GM12878 (cell line): ENCODE measurements at regions not wholly inside any gene's neighbourhood (a gene's known extent, or its start where the extent isn't known, plus 50 kb on each side); places are given as distances from the start of the nearest gene placed in this dataset.

ENCODE experiments used
- ATAC-seq: fragments of 200-7000 bp; cut with Tn5 transposase; 3 replicates; pipeline ENCODE4 v1.9.1; 2020; ENCODE audit warnings: mild to moderate bottlenecking, moderate library complexity
- BruUV-seq: library from RNA; stranded (reverse); fragments of 400-500 nt; replicated peaks from 2 replicates; lab custom pipeline; 2021; lab: Mats Ljungman, UMichigan
- CTCF ChIA-PET: fragments of 300-600 bp; sonication (Branson Sonifier 250); formaldehyde crosslinking; extraction: SDS; loops from one replicate; lab custom pipeline; 2021; ENCODE audit warnings: inconsistent platforms; lab: Yijun Ruan, JAX
- POLR2A ChIA-PET: fragments of 350-600 bp; formaldehyde crosslinking; extraction: SDS; loops from one replicate; lab custom pipeline; 2021; ENCODE audit warnings: inconsistent platforms; lab: Charles Lee
- RAD21 ChIA-PET: fragments of 300-600 bp; sonication (Branson Sonifier 250); formaldehyde crosslinking; loops from one replicate; lab custom pipeline; 2023; ENCODE audit warnings: antibody characterized with exemption; ENCODE audit not compliant: unreplicated experiment; lab: Charles Lee
- SMC1A ChIA-PET: fragments of 300-600 bp; sonication (Branson Sonifier 250); formaldehyde crosslinking; loops from one replicate; lab custom pipeline; 2023; ENCODE audit not compliant: unreplicated experiment, uncharacterized antibody; lab: Charles Lee
- DNase-seq: peaks from one replicate; pipeline ENCODE4 v3.0.0-alpha.2; 2011; ENCODE audit warnings: low read depth, low spot score
- FAIRE-seq: peaks from 3 replicates; lab custom pipeline; 2011; peaks lifted over from hg19 to GRCh38; lab: Jason Lieb, UNC
- H2AFZ ChIP-seq: 2 replicates; pipeline ENCODE4 v1.6.0; 2011; ENCODE audit warnings: low read depth, low read length, control low read depth; ENCODE audit not compliant: control insufficient read depth
- H3K27ac ChIP-seq: 2 replicates; pipeline ENCODE4 v1.5.1; 2011; ENCODE audit warnings: control low read depth; ENCODE audit not compliant: control insufficient read depth, insufficient read depth
- H3K27me3 ChIP-seq, 2 experiments: replicated peaks in 1 of 2; 2 replicates each; pipeline versions ENCODE4 v1.6.0 to v1.6.1; 2011; ENCODE audit warnings: low read length in 1 of 2; ENCODE audit not compliant: control insufficient read depth in 2 of 2, insufficient read depth in 2 of 2
- H3K36me3 ChIP-seq, 2 experiments: 2 replicates each; pipeline ENCODE4 v1.5.1; 2011; ENCODE audit warnings: low read length in 1 of 2; ENCODE audit not compliant: control insufficient read depth in 2 of 2, insufficient read depth in 2 of 2
- H3K4me1 ChIP-seq: 2 replicates; pipeline ENCODE4 v1.6.1; 2011; ENCODE audit warnings: mild to moderate bottlenecking, low read length, moderate library complexity, mixed read lengths; ENCODE audit not compliant: control insufficient read depth, insufficient read depth
- H3K4me2 ChIP-seq: 2 replicates; pipeline ENCODE4 v1.6.0; 2011; ENCODE audit warnings: control low read depth; ENCODE audit not compliant: control insufficient read depth, insufficient read depth
- H3K4me3 ChIP-seq: fragments of 200-600 bp; sonication (generic); 2 replicates; pipeline ENCODE4 v1.5.1; 2016
- H3K79me2 ChIP-seq: 2 replicates; pipeline ENCODE4 v1.6.0; 2011; ENCODE audit warnings: low read length; ENCODE audit not compliant: control insufficient read depth, insufficient read depth
- H3K9ac ChIP-seq: 2 replicates; pipeline ENCODE4 v1.8.0; 2011; ENCODE audit warnings: low read length, control low read depth, mixed read lengths; ENCODE audit not compliant: control insufficient read depth, insufficient read depth
- H3K9me3 ChIP-seq: replicated peaks from 3 replicates; pipeline ENCODE4 v1.5.1; 2011; ENCODE audit warnings: mild to moderate bottlenecking, low read length; ENCODE audit not compliant: control insufficient read depth, insufficient read depth
- H4K20me1 ChIP-seq: 2 replicates; pipeline ENCODE4 v1.6.0; 2011; ENCODE audit not compliant: control insufficient read depth, insufficient read depth
- ATF3 ChIP-seq: IDR thresholded peaks from 2 replicates; pipeline ENCODE4 v1.6.1; 2011; ENCODE audit warnings: low read depth, mild to moderate bottlenecking, low read length, moderate library complexity, borderline replicate concordance; ENCODE audit errors: extremely low read depth
- CEBPB ChIP-seq, 2 experiments: fragments of 150-350 bp in 1 of 2; IDR thresholded peaks; 2 replicates each; pipeline ENCODE4 v1.6.1; 2012 to 2014; ENCODE audit warnings: low read depth in 2 of 2, low read length in 2 of 2, borderline replicate concordance in 1 of 2, inconsistent platforms in 1 of 2
- CTCF ChIP-seq, 3 experiments: IDR thresholded peaks in 2 of 3; conservative IDR thresholded peaks in 1 of 3; 2 replicates each; pipeline ENCODE4 v1.5.1; 2011; ENCODE audit warnings: low read depth in 3 of 3, low read length in 3 of 3, mild to moderate bottlenecking in 3 of 3, control low read depth in 2 of 3, moderate library complexity in 2 of 3, inconsistent platforms in 1 of 3, mixed read lengths in 1 of 3; ENCODE audit not compliant: control insufficient read depth in 2 of 3, insufficient read depth in 1 of 3; ENCODE audit errors: extremely low read depth in 1 of 3
- KLF5 ChIP-seq: fragments of 450-650 bp; IDR thresholded peaks from 2 replicates; pipeline ENCODE4 v1.6.1; 2014; ENCODE audit warnings: mild to moderate bottlenecking; ENCODE audit not compliant: partially characterized antibody
- NFYA ChIP-seq: IDR thresholded peaks from 2 replicates; pipeline ENCODE4 v1.6.1; 2011; ENCODE audit warnings: low read depth, mild to moderate bottlenecking, low read length, improper control_type of control experiment, borderline replicate concordance
- TCF3 ChIP-seq: IDR thresholded peaks from 2 replicates; pipeline ENCODE4 v1.6.1; 2012; ENCODE audit warnings: low read depth, mild to moderate bottlenecking, low read length, borderline replicate concordance; ENCODE audit not compliant: insufficient read depth
- ZNF217 ChIP-seq: fragments of 450-650 bp; IDR thresholded peaks from 2 replicates; pipeline ENCODE4 v1.6.1; 2017; ENCODE audit warnings: antibody characterized with exemption, mild to moderate bottlenecking
- ZNF24 ChIP-seq: fragments of 450-650 bp; IDR thresholded peaks from 2 replicates; pipeline ENCODE4 v1.6.1; 2017; ENCODE audit warnings: antibody characterized with exemption, mild to moderate bottlenecking
- ZNF592 ChIP-seq: fragments of 450-650 bp; IDR thresholded peaks from 2 replicates; pipeline ENCODE4 v1.6.1; 2017; ENCODE audit warnings: mild to moderate bottlenecking, moderate library complexity
- ZNF687 ChIP-seq: fragments of 450-650 bp; IDR thresholded peaks from 2 replicates; pipeline ENCODE4 v1.6.1; 2017; ENCODE audit warnings: mild to moderate bottlenecking, moderate library complexity
- WGBS: methylation state at CpG from one replicate; pipeline ENCODE4 v1.1.6; 2016; ENCODE audit warnings: low lambda C conversion rate; ENCODE audit not compliant: insufficient replicate concordance, insufficient coverage; ENCODE audit errors: missing lambda C conversion rate; 5-methylcytosine and 5-hydroxymethylcytosine counted together
- in situ Hi-C: fragments of 300-500 bp; cut with MboI; formaldehyde crosslinking; loops from 9 replicates; pipeline ENCODE4 v1.14.3; 2018; ENCODE audit warnings: mixed read lengths
- intact Hi-C: fragments of 100-400 bp; cut with micrococcal nuclease; formaldehyde crosslinking; loops from one replicate; pipeline ENCODE4 v1.14.2; 2022; ENCODE audit not compliant: unreplicated experiment

GRCh38 chr18:64273724-64274123 is 124.8 kb upstream of the LINC00305 start (continued):
- no peak for TF ChIP-seq ZNF687
- TF ChIP-seq TCF3, result no peak
- TF ChIP-seq, all 136 proteins: peak for 0

- H3K4me3 ChIP-seq, result no peak overlapping the region
- H3K36me3 ChIP-seq, result no peaks in the 10 kb centered on the region
- RAD21 ChIA-PET, result interaction anchor here (1.0 to 1.5 kb wide), 2 partner anchors 52 to 172 kb away, joined by 3 read pairs; no protein-coding TSS in a partner anchor
- in situ Hi-C loops, result no loop called here
- no peak overlapping the region for H3K9ac ChIP-seq
- no TSS peak for BruUV-seq
- POLR2A ChIA-PET, result no interaction called here
- ATAC-seq (no peak), DNase-seq (no peak), FAIRE-seq (no peak)
- H2AFZ ChIP-seq, result no peak overlapping the region
- no peaks in the 10 kb centered on the region for H3K4me1 ChIP-seq
- H4K20me1 ChIP-seq, result no peaks in the 10 kb centered on the region
- no peak overlapping the region for H3K27ac ChIP-seq
- no peaks in the 10 kb centered on the region for H3K9me3 ChIP-seq
- CTCF ChIA-PET, result interaction anchor here (1.0 to 1.8 kb wide), 3 partner anchors 37 to 154 kb away, joined by 3 to 5 read pairs (median 3); no protein-coding TSS in a partner anchor
- no peaks in the 10 kb centered on the region for H3K79me2 ChIP-seq
- intact Hi-C loops, result no loop called here
- H3K4me2 ChIP-seq, result no peak overlapping the region
- SMC1A ChIA-PET, result interaction anchor here (0.6 to 1.2 kb wide), 6 partner anchors 9 to 171 kb away, joined by 3 to 5 read pairs (median 3); no protein-coding TSS in a partner anchor
- 10% methylated on average over 6 of the region's 6 CpGs for WGBS
- H3K27me3 ChIP-seq, result no peaks in the 10 kb centered on the region
- TF ChIP-seq CEBPB (IDR thresholded peaks at IDR 0.05; ENCODE audit: borderline replicate concordance in 1 of 2, low read depth in 2 of 2, low read length in 2 of 2) (no peak), ATF3 (no peak), ZNF217 (no peak), ZNF592 (no peak), NFYA (no peak), CTCF (IDR thresholded peaks at IDR 0.05 in 2 of 3, conservative IDR thresholded peaks at IDR 0.05 in 1 of 3; ENCODE audit: control insufficient read depth in 2 of 3, extremely low read depth in 1 of 3, insufficient read depth in 1 of 3, low read depth in 3 of 3, low read length in 3 of 3) (no peak), KLF5 (no peak), ZNF24 (no peak)
These were observed 123.2 kb upstream of the LINC00305 start for GRCh38 chr18:64271975-64272659.
